Small intestine (tissue), 7 donors: ENCODE measurements at regions not wholly inside any gene's neighbourhood (a gene's known extent, or its start where the extent isn't known, plus 50 kb on each side); places are given as distances from the start of the nearest gene placed in this dataset.
A peak's percentile ranks its signal among the peaks of the same experiment; 100 is the strongest.

ENCODE experiments used
- DNase-seq, 2 donors: peaks; one replicate each; pipeline versions ENCODE4 v3.0.0 to v3.0.0-alpha.2; 2013
- FAIRE-seq: peaks from 2 replicates; lab custom pipeline; 2012; peaks lifted over from hg19 to GRCh38; lab: Jason Lieb, UNC
- H3K27ac ChIP-seq, 3 donors: one replicate each; pipeline ENCODE4 v1.5.1; 2013; ENCODE audit warnings: low read length in 2 of 3, mild to moderate bottlenecking in 2 of 3, control low read depth in 1 of 3, inconsistent platforms in 1 of 3, low read depth in 1 of 3, moderate library complexity in 1 of 3
- H3K27me3 ChIP-seq, 3 donors: one replicate each; pipeline ENCODE4 v1.6.1; 2013; ENCODE audit warnings: low read length in 3 of 3, inconsistent platforms in 1 of 3; ENCODE audit not compliant: control insufficient read depth in 3 of 3, insufficient read depth in 3 of 3
- H3K36me3 ChIP-seq, 3 donors: one replicate each; pipeline ENCODE4 v1.6.1; 2013; ENCODE audit warnings: low read length in 3 of 3, inconsistent platforms in 1 of 3, low read depth in 1 of 3, mild to moderate bottlenecking in 1 of 3, moderate library complexity in 1 of 3; ENCODE audit not compliant: control insufficient read depth in 3 of 3, insufficient read depth in 2 of 3
- H3K4me1 ChIP-seq, 3 donors: one replicate each; pipeline ENCODE4 v1.6.1; 2013; ENCODE audit warnings: low read length in 2 of 3, inconsistent platforms in 1 of 3, low read depth in 1 of 3, mild to moderate bottlenecking in 1 of 3, moderate library complexity in 1 of 3; ENCODE audit not compliant: control insufficient read depth in 3 of 3, insufficient read depth in 2 of 3
- H3K4me3 ChIP-seq, 3 donors: one replicate each; pipeline ENCODE4 v1.5.1; 2013; ENCODE audit warnings: low read length in 3 of 3, control low read depth in 1 of 3, inconsistent platforms in 1 of 3, low read depth in 1 of 3, mild to moderate bottlenecking in 1 of 3, moderate library complexity in 1 of 3
- H3K9me3 ChIP-seq, 2 donors: one replicate each; pipeline ENCODE4 v1.6.1; 2013; ENCODE audit warnings: low read depth in 1 of 2, low read length in 1 of 2; ENCODE audit not compliant: control insufficient read depth in 2 of 2, insufficient read depth in 1 of 2
- WGBS, 3 donors: extraction: QIAGEN DNeasy Blood & Tissue Kit; methylation state at CpG; one replicate each; pipeline ENCODE4 v1.1.7; 2013; 5-methylcytosine and 5-hydroxymethylcytosine counted together
- donor health status: healthy with polysubstance abuse.
- donor health status: control.
- donor health status: control.
- donor health status: Bipolar disorder and iron deficiency.
- donor health status: healthy.

- Histone ChIP-seq H3K4me1 (peaks cover 0 to 4% (median 0%) of the 10 kb centered on the region in 3 donors), H3K27me3 (no peaks in the 10 kb centered on the region), H3K4me3 (no peak overlapping the region), H3K36me3 (no peaks in the 10 kb centered on the region), H3K9me3 (no peaks in the 10 kb centered on the region), H3K27ac (no peak overlapping the region)
- no peak for FAIRE-seq
- 52 to 75% (median 74%) methylated on average over 4 of the region's 4 CpGs for WGBS, 3 donors
- DNase-seq, result no peak
These were observed 121.2 kb upstream of the LRIG3 start for GRCh38 chr12:59041241-59042121.

GRCh38 chr12:59040656-59041055 is 120.4 kb upstream of the LRIG3 start:
- FAIRE-seq (no peak), DNase-seq (no peak)
- Histone ChIP-seq H3K9me3 (no peaks in the 10 kb centered on the region), H3K36me3 (no peaks in the 10 kb centered on the region), H3K27me3 (no peaks in the 10 kb centered on the region), H3K27ac (no peak overlapping the region), H3K4me3 (no peak overlapping the region), H3K4me1 (peaks cover 0 to 4% (median 0%) of the 10 kb centered on the region in 3 donors)
- 50 to 52% (median 50%) methylated on average over 1 of the region's 1 CpG for WGBS, 3 donors

- DNase-seq (no peak), FAIRE-seq (no peak)
- WGBS, 3 donors, result 93 to 98% (median 95%) methylated on average over 2 of the region's 2 CpGs
- Histone ChIP-seq H3K27me3 (no peaks in the 10 kb centered on the region), H3K4me3 (no peak overlapping the region), H3K9me3 (no peaks in the 10 kb centered on the region), H3K4me1 (peaks cover 0 to 4% (median 0%) of the 10 kb centered on the region in 3 donors), H3K36me3 (no peaks in the 10 kb centered on the region), H3K27ac (no peak overlapping the region)
These were observed 119.7 kb upstream of the LRIG3 start for GRCh38 chr12:59040043-59040442.

- Histone ChIP-seq H3K27me3 (no peaks in the 10 kb centered on the region), H3K36me3 (no peaks in the 10 kb centered on the region), H3K9me3 (no peaks in the 10 kb centered on the region), H3K27ac (no peak overlapping the region), H3K4me3 (no peak overlapping the region), H3K4me1 (peaks cover 0 to 4% (median 0%) of the 10 kb centered on the region in 3 donors)
- FAIRE-seq (no peak), DNase-seq (no peak)
- 61 to 74% (median 70%) methylated on average over 2 of the region's 2 CpGs for WGBS, 3 donors
These were observed 118.7 kb upstream of the LRIG3 start for GRCh38 chr12:59039005-59039404.

- Histone ChIP-seq H3K27me3 (no peaks in the 10 kb centered on the region), H3K27ac (no peak overlapping the region), H3K4me3 (no peak overlapping the region), H3K4me1 (peaks cover 0 to 4% (median 0%) of the 10 kb centered on the region in 3 donors), H3K9me3 (no peaks in the 10 kb centered on the region), H3K36me3 (no peaks in the 10 kb centered on the region)
- 59 to 63% (median 60%) methylated on average over 5 of the region's 5 CpGs for WGBS, 3 donors
- DNase-seq, result no peak
- FAIRE-seq, result no peak
These were observed 116.9 kb upstream of the LRIG3 start for GRCh38 chr12:59036973-59037762.

GRCh38 chr12:59036347-59036746 is 116.0 kb upstream of the LRIG3 start:
- WGBS, 3 donors, result 47 to 51% (median 50%) methylated on average over 2 of the region's 2 CpGs
- Histone ChIP-seq H3K4me3 (no peak overlapping the region), H3K4me1 (peaks cover 0 to 5% (median 0%) of the 10 kb centered on the region in 3 donors), H3K27me3 (no peaks in the 10 kb centered on the region), H3K27ac (no peak overlapping the region), H3K36me3 (no peaks in the 10 kb centered on the region), H3K9me3 (no peaks in the 10 kb centered on the region)
- DNase-seq (no peak), FAIRE-seq (no peak)

DNA sequence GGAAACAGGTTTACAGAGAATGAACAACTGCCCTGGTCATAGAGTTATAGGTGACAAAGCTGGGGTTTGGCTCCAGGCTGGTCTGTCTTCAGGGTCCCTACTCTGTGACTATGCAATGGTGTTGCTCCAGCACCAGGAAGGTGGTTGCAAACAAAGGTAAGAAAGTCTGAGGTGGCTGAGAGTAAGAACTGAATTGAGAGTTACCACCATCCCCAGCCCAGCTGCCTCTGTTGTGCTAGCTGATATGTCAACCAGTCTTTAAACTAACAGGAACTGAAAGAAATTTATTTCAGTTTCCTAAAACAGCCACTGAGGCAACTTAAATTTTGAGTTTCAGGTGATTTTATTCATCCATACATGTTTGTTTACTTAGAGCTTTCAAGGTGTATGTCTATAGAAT is 111.0 kb upstream of the LRIG3 start:
- Histone ChIP-seq H3K27me3 (no peaks in the 10 kb centered on the region), H3K4me1 (peaks cover 0 to 2% (median 0%) of the 10 kb centered on the region in 3 donors), H3K4me3 (no peak overlapping the region), H3K9me3 (no peaks in the 10 kb centered on the region), H3K36me3 (no peaks in the 10 kb centered on the region), H3K27ac (no peak overlapping the region)
- no peak for DNase-seq
- no peak for FAIRE-seq

DNA sequence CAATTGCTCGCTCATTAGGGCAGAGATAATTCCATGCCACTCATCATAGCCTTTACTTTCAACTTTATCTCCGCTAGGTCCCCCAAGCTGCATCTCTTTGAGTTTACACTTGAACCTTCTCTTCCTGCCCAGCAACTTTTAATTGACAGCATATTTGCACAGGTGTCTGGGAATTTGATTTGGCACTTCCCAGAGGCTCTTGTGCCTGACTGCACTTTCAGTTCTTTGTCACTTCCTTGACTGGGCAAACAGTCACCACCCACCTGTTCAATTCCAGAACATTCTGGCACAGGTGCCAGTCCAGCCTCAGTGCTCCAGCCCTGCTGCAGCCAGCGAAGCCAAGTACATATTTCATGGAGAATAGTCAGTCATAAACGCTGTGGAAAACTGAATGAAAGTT is 110.1 kb upstream of the LRIG3 start:
- Histone ChIP-seq H3K9me3 (no peaks in the 10 kb centered on the region), H3K36me3 (no peaks in the 10 kb centered on the region), H3K27me3 (no peaks in the 10 kb centered on the region), H3K4me3 (no peak overlapping the region), H3K4me1 (peaks cover 0 to 2% (median 0%) of the 10 kb centered on the region in 3 donors), H3K27ac (no peak overlapping the region)
- DNase-seq, result peak; percentile 12 to 54
- no peak for FAIRE-seq
- WGBS, 3 donors, result 35 to 70% (median 36%) methylated on average over 4 of the region's 4 CpGs
